ENCODE measurements at regions not wholly inside any gene's neighbourhood (a gene's known extent, or its start where the extent isn't known, plus 50 kb on each side); places are given as distances from the start of the nearest gene placed in this dataset.

DNA sequence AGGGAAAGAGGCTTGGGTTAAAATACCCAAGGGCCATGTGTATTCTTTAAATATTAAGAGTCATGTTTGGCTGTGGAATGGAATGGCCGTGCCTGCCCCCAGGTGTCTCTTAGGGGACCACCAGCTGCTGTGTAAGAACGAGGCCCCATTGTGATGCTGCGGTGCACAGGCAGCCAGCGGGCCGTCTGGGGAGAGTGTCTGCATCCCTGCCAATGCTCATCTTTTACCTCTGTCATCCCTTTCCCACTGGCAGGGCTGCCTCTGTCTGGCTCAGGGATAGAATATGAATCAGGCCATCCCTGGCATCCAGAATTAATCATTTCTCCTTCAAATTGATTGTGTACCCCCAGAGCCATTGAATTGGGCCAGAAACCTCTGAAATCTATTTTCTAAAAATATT, 137.8 kb upstream of the GALNT17 start:
- no peak for TF ChIP-seq POLR2AphosphoS5 (IDR thresholded peaks at IDR 0.05)
- TF ChIP-seq POLR2A (IDR thresholded peaks at IDR 0.05) = no peak
- no peak for TF ChIP-seq EP300 (IDR thresholded peaks at IDR 0.05)
- no peak for TF ChIP-seq CTCF (IDR thresholded peaks at IDR 0.05)
- Histone ChIP-seq H3K36me3 (no peaks in the 10 kb centered on the region), H3K4me3 (no peak overlapping the region), H3K4me1 (no peaks in the 10 kb centered on the region), H3K27ac (no peak overlapping the region), H3K27me3 (no peaks in the 10 kb centered on the region), H3K9me3 (no peaks in the 10 kb centered on the region)
- ATAC-seq (ENCODE audit: low FRiP score in 2 of 2) (no peak), DNase-seq (peak in 1 of 2 donors; percentile 33)
- WGBS, 2 donors = 71 to 75% methylated on average over 5 of the region's 5 CpGs

DNA sequence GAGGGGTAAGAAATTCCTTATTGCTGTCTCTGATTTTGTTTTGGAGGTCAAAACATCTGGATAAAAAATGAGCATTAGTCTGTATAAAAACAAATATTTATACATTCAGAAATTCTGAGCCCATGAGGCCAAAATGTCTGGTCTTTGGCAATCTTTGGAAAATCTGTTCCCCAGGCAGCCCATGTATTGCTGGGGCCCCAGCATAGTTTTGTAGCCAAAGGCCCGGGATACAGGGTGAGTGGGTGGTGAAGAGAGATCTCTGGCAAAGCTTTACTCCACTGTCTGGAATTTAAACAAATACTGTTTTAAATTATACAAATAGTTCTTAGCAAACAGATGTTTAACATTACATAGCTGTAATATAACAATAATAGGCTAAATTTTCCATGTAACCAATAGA, 134.7 kb upstream of the GALNT17 start:
- DNase-seq = no peak
- WGBS, 2 donors = 38 to 50% methylated on average over 1 of the region's 1 CpG
- TF ChIP-seq POLR2AphosphoS5 (IDR thresholded peaks at IDR 0.05) (no peak), CTCF (IDR thresholded peaks at IDR 0.05) (no peak), EP300 (IDR thresholded peaks at IDR 0.05) (no peak), POLR2A (IDR thresholded peaks at IDR 0.05) (no peak)

DNA sequence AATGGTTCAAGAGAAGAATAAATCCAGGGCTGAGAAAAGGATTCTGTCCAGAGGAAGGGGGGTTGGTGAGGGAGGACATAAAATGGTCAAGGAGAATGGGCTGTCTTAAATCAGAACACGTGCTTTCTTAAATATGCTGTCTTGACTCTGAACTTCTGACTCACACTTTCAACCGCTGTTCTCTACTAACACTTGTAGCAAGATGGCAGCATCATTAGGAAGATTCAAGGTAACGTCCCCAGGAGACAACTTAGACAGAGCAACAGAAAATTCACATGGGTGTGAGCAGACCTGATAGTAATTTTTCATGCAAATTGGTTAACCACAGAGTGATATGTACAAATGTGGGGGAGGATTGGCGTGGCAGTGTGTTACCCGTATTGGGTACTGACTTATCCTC, 126.8 kb upstream of the GALNT17 start:
- no peaks in the 10 kb centered on the region for H3K36me3 ChIP-seq
- ATAC-seq (ENCODE audit: low FRiP score in 2 of 2) = no peak
- TF ChIP-seq POLR2AphosphoS5 (IDR thresholded peaks at IDR 0.05) (no peak), POLR2A (IDR thresholded peaks at IDR 0.05) (no peak), EP300 (IDR thresholded peaks at IDR 0.05) (no peak)

More for the DNA sequence above, 134.7 kb upstream of the GALNT17 start:
- Histone ChIP-seq H3K27me3 (no peaks in the 10 kb centered on the region), H3K9me3 (no peaks in the 10 kb centered on the region), H3K4me3 (no peak overlapping the region), H3K27ac (no peak overlapping the region), H3K4me1 (no peaks in the 10 kb centered on the region), H3K36me3 (no peaks in the 10 kb centered on the region)
- ATAC-seq (ENCODE audit: low FRiP score in 2 of 2) = peak in 1 of 2 donors; percentile 47

GRCh38 chr7:71009636-71010035, 122.3 kb upstream of the GALNT17 start:
- no peak for TF ChIP-seq CTCF (IDR thresholded peaks at IDR 0.05)
- no peak for TF ChIP-seq POLR2A (IDR thresholded peaks at IDR 0.05)
- TF ChIP-seq POLR2AphosphoS5 (IDR thresholded peaks at IDR 0.05) = no peak
- no peak for TF ChIP-seq EP300 (IDR thresholded peaks at IDR 0.05)
- DNase-seq = no peak
- no peaks in the 10 kb centered on the region for H3K27me3 ChIP-seq
- no peak for ATAC-seq (ENCODE audit: low FRiP score in 2 of 2)
- no peaks in the 10 kb centered on the region for H3K9me3 ChIP-seq
- no peak overlapping the region for H3K4me3 ChIP-seq
- H3K4me1 ChIP-seq = no peaks in the 10 kb centered on the region
- 70 to 83% methylated on average over 3 of the region's 3 CpGs for WGBS, 2 donors
- no peak overlapping the region for H3K27ac ChIP-seq
- no peaks in the 10 kb centered on the region for H3K36me3 ChIP-seq

More for the DNA sequence above, 126.8 kb upstream of the GALNT17 start:
- no peaks in the 10 kb centered on the region for H3K9me3 ChIP-seq
- H3K27ac ChIP-seq = no peak overlapping the region
- no peak overlapping the region for H3K4me3 ChIP-seq
- no peak for DNase-seq
- H3K27me3 ChIP-seq = no peaks in the 10 kb centered on the region
- no peaks in the 10 kb centered on the region for H3K4me1 ChIP-seq
- WGBS, 2 donors = 62 to 73% methylated on average over 5 of the region's 5 CpGs

DNA sequence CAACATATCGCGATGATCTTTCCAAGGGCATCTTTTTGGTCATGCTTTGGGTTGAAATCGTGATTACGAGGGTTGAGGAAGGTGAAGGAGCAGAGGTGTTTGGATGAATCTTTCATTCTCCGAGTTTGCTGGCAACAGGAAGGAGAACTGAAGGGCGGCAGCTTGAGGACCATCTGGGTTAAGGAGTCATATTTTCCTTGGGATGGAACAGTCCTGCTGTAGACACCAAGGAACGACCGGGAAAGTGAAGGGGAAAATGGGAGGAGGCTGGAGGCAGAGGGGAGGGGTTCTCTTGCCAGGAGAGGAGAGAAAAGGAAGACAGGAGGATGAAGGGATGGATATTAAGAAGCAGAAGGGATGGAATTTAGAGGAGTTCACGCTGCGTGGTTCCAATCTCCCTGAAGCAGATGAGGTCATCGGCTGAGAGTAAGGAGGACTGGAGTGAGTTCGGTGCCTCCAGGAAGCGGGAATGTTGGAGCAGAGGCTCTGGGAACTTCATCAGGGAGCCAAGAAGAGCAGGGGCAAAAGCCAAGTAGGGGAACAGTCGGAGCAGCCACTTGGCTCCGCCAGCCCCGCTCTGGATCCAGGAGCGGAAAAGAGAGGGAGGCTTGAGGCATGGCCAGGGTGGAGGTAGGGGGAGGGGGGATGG, 116.6 kb upstream of the GALNT17 start:
- Histone ChIP-seq H3K27me3 (no peaks in the 10 kb centered on the region), H3K9me3 (no peaks in the 10 kb centered on the region), H3K4me1 (no peaks in the 10 kb centered on the region), H3K27ac (no peak overlapping the region), H3K36me3 (no peaks in the 10 kb centered on the region), H3K4me3 (no peak overlapping the region)
- TF ChIP-seq POLR2A (IDR thresholded peaks at IDR 0.05) = no peak
- TF ChIP-seq EP300 (IDR thresholded peaks at IDR 0.05) = no peak
- no peak for TF ChIP-seq CTCF (IDR thresholded peaks at IDR 0.05)
- TF ChIP-seq POLR2AphosphoS5 (IDR thresholded peaks at IDR 0.05) = no peak
- DNase-seq (peak in 1 of 2 donors; percentile 23), ATAC-seq (ENCODE audit: low FRiP score in 2 of 2) (peak in 1 of 2 donors; percentile 82)
- 74 to 78% methylated on average over 17 of the region's 17 CpGs for WGBS, 2 donors

Measured in upper lobe of left lung (tissue), 6 donors.